Activated CD4-positive, alpha-beta T cell treated with anti-CD3 and anti-CD28 coated beads, Interleukin-2, amount 10 ng/mL, durations not matched to agents 7 days and 5 days (primary cell): ENCODE measurements at regions not wholly inside any gene's neighbourhood (a gene's known extent, or its start where the extent isn't known, plus 50 kb on each side); places are given as distances from the start of the nearest gene placed in this dataset.

Experiments used
- CTCF ChIA-PET: fragments of 350-600 bp; sonication (Branson Sonifier 250); formaldehyde crosslinking; loops from one replicate; lab custom pipeline; 2021; ENCODE audit warnings: antibody characterized with exemption; lab: Charles Lee
- POLR2A ChIA-PET: fragments of 350-600 bp; sonication (Branson Sonifier 250); formaldehyde crosslinking; loops from one replicate; lab custom pipeline; 2021; ENCODE audit warnings: antibody characterized with exemption; lab: Charles Lee
- DNase-seq: peaks from one replicate; pipeline ENCODE4 v3.0.0-alpha.2; 2020
- H3K27ac Mint-ChIP-seq: one replicate; pipeline ENCODE4 v1.8.0; 2021; ENCODE audit warnings: mild to moderate bottlenecking, moderate library complexity, mixed read lengths
- H3K27me3 Mint-ChIP-seq: one replicate; pipeline ENCODE4 v1.8.0; 2021; ENCODE audit warnings: mixed read lengths
- H3K36me3 Mint-ChIP-seq: one replicate; pipeline ENCODE4 v1.8.0; 2021; ENCODE audit warnings: low read depth, mixed read lengths
- H3K4me1 Mint-ChIP-seq: one replicate; pipeline ENCODE4 v1.8.0; 2021; ENCODE audit warnings: mixed read lengths
- H3K4me3 Mint-ChIP-seq: one replicate; pipeline ENCODE4 v1.8.0; 2021; ENCODE audit warnings: mild to moderate bottlenecking, moderate library complexity, mixed read lengths
- H3K9me3 Mint-ChIP-seq: one replicate; pipeline ENCODE4 v1.8.0; 2021; ENCODE audit warnings: mixed read lengths

DNA sequence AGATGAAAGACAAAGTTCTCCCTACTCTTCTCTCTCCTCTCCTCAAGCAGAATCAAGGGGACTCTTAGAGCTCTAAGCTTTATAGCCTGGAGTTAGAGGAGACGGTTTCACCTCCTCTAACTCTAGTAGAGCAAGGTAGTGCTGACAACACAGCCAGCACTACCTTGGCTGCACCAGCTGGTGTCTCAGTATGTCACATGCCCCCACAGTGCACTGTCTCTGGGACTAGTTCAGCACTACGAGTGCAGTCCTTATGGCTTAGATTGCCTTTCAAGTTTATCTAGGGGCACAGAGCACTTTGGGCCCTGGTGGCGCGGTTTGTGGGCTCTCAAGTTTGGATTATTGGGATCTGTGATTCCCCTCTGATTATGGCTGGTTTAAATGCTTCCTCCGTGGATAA is 614.1 kb upstream of the NECTIN3 start:
- no peak overlapping the region for H3K4me3 Mint-ChIP-seq
- no peaks in the 10 kb centered on the region for H3K27me3 Mint-ChIP-seq
- no peaks in the 10 kb centered on the region for H3K9me3 Mint-ChIP-seq
- H3K27ac Mint-ChIP-seq = no peak overlapping the region
- DNase-seq = no peak
- no peaks in the 10 kb centered on the region for H3K36me3 Mint-ChIP-seq
- no peaks in the 10 kb centered on the region for H3K4me1 Mint-ChIP-seq
- ChIA-PET POLR2A (no interaction called here), CTCF (no interaction called here)

DNA sequence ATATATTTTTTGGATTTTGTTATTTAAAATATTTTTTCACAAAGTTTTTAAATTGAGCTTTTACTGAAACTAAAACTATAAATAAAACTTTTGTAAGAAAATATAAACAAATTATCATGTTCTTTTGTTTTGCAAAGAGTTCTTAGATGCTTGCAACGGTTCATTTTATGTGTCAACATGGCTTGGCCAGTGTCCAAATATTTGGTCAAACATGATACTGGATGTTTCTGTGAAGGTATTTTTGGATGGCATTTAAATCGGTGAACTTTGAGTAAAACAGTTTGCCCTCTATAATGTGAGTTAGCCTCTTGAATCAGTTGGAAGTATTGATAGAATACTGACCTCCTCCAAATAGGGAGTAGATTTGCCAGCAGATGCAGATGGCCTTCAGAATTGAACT is 612.6 kb upstream of the NECTIN3 start:
- H3K9me3 Mint-ChIP-seq = no peaks in the 10 kb centered on the region

DNA sequence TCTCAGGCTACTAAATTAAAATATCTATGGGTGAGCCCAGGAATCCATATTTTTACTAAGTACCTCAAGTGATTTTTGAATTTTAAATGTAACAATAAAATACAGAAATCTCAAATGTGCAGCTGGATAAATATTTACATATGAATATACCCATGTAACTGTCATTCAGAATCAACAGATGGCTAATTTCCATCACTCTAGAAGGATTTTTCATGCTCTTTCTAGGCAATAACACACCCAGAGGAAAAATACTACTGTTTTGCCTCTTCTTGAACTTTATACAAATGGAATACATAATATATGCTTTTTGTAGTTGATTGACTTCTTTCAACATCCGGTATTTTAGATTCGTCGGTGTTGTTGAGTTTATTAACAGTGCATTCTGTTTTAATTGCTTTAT is 601.3 kb upstream of the NECTIN3 start:
- no peaks in the 10 kb centered on the region for H3K4me1 Mint-ChIP-seq
- H3K27me3 Mint-ChIP-seq = no peaks in the 10 kb centered on the region
- no peak overlapping the region for H3K4me3 Mint-ChIP-seq
- no peak for DNase-seq
- no peaks in the 10 kb centered on the region for H3K9me3 Mint-ChIP-seq
- POLR2A ChIA-PET = no interaction called here
- H3K36me3 Mint-ChIP-seq = no peaks in the 10 kb centered on the region
- CTCF ChIA-PET = no interaction called here
- H3K27ac Mint-ChIP-seq = no peak overlapping the region

More for the DNA sequence above, 612.6 kb upstream of the NECTIN3 start:
- H3K27ac Mint-ChIP-seq = no peak overlapping the region
- DNase-seq = no peak
- H3K27me3 Mint-ChIP-seq = peaks cover under 1% of the 10 kb centered on the region
- H3K4me3 Mint-ChIP-seq = no peak overlapping the region
- H3K36me3 Mint-ChIP-seq = no peaks in the 10 kb centered on the region
- H3K4me1 Mint-ChIP-seq = no peaks in the 10 kb centered on the region
- ChIA-PET POLR2A (interaction anchor here (0.5 kb wide), 1 partner anchor 566 kb away, joined by 4 read pairs; no protein-coding TSS in a partner anchor), CTCF (no interaction called here)

DNA sequence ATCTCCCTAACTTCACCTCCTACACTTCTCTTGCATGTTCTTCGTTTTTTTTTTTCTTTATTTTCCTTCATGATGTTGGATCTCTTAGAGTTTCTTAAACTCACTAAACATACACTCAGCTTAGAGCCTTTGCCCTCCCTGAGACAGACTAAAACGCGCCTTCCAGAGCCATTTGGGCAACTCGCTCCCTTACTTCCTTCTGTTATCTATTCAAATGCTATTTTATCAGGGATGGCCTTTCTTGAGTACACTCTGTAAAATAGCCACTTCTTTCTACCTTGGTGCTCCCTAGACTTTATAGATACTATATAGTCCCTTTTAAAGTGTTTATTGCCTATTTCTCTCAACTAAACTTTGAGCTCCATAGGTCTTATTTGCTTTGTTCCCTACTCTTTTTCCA is 598.2 kb upstream of the NECTIN3 start:
- no peaks in the 10 kb centered on the region for H3K9me3 Mint-ChIP-seq
- H3K36me3 Mint-ChIP-seq = no peaks in the 10 kb centered on the region
- H3K4me1 Mint-ChIP-seq = no peaks in the 10 kb centered on the region
- no peak overlapping the region for H3K27ac Mint-ChIP-seq
- CTCF ChIA-PET = no interaction called here
- no peaks in the 10 kb centered on the region for H3K27me3 Mint-ChIP-seq
- no peak for DNase-seq
- POLR2A ChIA-PET = no interaction called here
- H3K4me3 Mint-ChIP-seq = no peak overlapping the region

DNA sequence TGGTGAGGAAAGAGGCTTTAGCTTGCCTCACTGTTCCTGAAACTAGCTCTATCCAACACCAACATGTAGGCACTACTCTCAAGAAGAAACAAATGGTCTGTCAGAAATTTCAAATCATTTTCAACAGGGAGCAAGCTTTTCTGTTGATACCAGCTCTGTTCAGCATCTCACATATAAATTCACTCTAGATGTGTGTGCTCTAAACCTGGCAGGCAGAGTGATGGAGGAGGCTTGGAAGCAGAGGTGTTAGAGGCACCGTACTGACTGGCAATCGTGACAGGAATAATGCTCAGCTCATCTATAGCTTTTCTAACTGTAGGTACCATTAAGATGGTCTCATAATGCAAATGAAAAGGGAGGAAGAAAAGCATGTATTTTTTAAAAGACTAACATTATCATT is 597.2 kb upstream of the NECTIN3 start:
- POLR2A ChIA-PET = no interaction called here
- no peaks in the 10 kb centered on the region for H3K4me1 Mint-ChIP-seq
- no peaks in the 10 kb centered on the region for H3K36me3 Mint-ChIP-seq
- no peaks in the 10 kb centered on the region for H3K27me3 Mint-ChIP-seq
- no peak overlapping the region for H3K4me3 Mint-ChIP-seq
- H3K9me3 Mint-ChIP-seq = no peaks in the 10 kb centered on the region
- DNase-seq = no peak
- CTCF ChIA-PET = interaction anchor here (0.7 kb wide), 1 partner anchor 936 kb away, joined by 3 read pairs; no protein-coding TSS in a partner anchor
- no peak overlapping the region for H3K27ac Mint-ChIP-seq

DNA sequence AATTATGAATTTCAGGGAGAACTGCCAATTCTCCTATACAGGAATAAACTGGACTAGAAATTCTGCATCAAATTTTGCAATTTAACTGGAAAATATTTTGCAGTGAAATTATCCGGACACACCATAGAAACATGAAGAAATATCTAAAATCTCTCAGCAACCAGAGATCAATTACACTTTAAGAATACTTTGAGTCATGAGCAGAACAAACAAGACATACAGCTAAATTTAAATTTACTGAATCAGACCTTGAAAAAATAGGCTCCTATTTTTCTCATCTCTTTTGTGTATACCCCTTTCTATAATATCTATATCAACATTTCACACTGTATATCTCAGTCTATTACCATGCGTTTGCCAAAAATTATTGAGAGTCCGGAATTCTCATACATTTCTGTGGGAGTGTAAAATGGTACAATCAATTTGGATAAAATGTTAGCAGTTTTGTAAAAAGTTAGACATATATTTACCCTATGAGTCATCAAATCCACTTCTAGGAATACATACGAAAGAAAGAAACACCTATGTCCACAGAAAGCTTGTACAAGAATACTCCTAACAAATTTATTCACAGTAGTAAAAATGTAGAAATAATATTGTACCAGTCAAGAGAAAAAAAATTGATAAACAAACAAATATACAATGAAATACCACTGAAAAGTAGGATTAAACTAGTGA is 593.1 kb upstream of the NECTIN3 start:
- Mint-ChIP-seq H3K36me3 (no peaks in the 10 kb centered on the region), H3K9me3 (no peaks in the 10 kb centered on the region), H3K27me3 (no peaks in the 10 kb centered on the region), H3K27ac (no peak overlapping the region), H3K4me1 (no peaks in the 10 kb centered on the region), H3K4me3 (no peak overlapping the region)
- CTCF ChIA-PET = no interaction called here
- DNase-seq = no peak
- POLR2A ChIA-PET = no interaction called here

DNA sequence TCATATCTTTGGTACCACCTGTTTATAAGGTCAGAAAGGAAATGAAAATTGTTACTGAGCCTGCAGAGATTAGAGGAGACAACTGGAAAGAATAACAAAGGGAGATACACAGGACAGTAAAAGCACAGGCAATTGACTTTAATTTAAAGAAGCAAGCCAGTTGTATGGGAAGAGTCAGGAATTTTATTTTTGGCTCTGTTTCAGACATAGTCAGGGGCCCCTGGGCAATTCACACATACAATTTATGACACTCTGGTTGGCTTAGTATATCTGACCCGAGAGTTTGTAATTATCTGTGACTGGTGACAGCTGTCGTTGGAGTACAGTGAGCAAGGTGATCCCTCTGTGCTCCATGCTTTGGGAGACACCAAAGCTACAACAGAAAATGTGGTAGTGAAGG is 591.9 kb upstream of the NECTIN3 start:
- ChIA-PET CTCF (no interaction called here), POLR2A (no interaction called here)
- no peaks in the 10 kb centered on the region for H3K36me3 Mint-ChIP-seq
- H3K27ac Mint-ChIP-seq = no peak overlapping the region
- no peaks in the 10 kb centered on the region for H3K9me3 Mint-ChIP-seq
- no peak for DNase-seq
- H3K27me3 Mint-ChIP-seq = no peaks in the 10 kb centered on the region
- no peak overlapping the region for H3K4me3 Mint-ChIP-seq
- no peaks in the 10 kb centered on the region for H3K4me1 Mint-ChIP-seq

DNA sequence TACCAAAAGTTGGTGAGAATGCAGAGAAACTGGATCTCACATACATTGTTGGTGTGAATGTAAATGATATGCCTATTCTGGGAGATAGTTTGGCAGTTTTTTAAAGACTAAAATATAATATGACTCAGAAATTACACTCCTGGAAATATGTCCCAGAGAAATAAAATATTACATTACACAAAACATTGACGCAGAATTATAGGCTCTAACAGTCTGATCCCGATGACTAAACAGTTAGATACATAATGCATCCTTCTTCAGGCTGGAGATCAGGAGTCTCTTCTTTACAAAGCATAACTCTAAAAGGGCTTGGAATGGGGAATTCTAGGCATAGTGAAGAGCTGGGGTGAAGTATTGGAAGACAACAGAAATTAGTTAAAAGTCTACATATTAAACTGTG is 586.2 kb upstream of the NECTIN3 start:
- peaks cover 9% of the 10 kb centered on the region for H3K9me3 Mint-ChIP-seq
- ChIA-PET POLR2A (no interaction called here), CTCF (no interaction called here)
- no peaks in the 10 kb centered on the region for H3K4me1 Mint-ChIP-seq
- no peak overlapping the region for H3K4me3 Mint-ChIP-seq
- no peaks in the 10 kb centered on the region for H3K27me3 Mint-ChIP-seq
- H3K27ac Mint-ChIP-seq = no peak overlapping the region
- no peak for DNase-seq
- no peaks in the 10 kb centered on the region for H3K36me3 Mint-ChIP-seq

- POLR2A ChIA-PET = no interaction called here
- peaks cover 9% of the 10 kb centered on the region for H3K9me3 Mint-ChIP-seq
- no peak overlapping the region for H3K4me3 Mint-ChIP-seq
- DNase-seq = no peak
- no peaks in the 10 kb centered on the region for H3K36me3 Mint-ChIP-seq
- H3K4me1 Mint-ChIP-seq = no peaks in the 10 kb centered on the region
- no peak overlapping the region for H3K27ac Mint-ChIP-seq
- H3K27me3 Mint-ChIP-seq = no peaks in the 10 kb centered on the region
- CTCF ChIA-PET = no interaction called here
Measured at GRCh38 chr3:110487840-110488239, 583.8 kb upstream of the NECTIN3 start.

- no peak overlapping the region for H3K4me3 Mint-ChIP-seq
- POLR2A ChIA-PET = no interaction called here
- no peak overlapping the region for H3K27ac Mint-ChIP-seq
- H3K4me1 Mint-ChIP-seq = no peaks in the 10 kb centered on the region
- no peak for DNase-seq
- CTCF ChIA-PET = no interaction called here
- H3K9me3 Mint-ChIP-seq = peaks cover 7% of the 10 kb centered on the region
- no peaks in the 10 kb centered on the region for H3K36me3 Mint-ChIP-seq
- no peaks in the 10 kb centered on the region for H3K27me3 Mint-ChIP-seq
Measured at GRCh38 chr3:110491413-110491812, 580.2 kb upstream of the NECTIN3 start.

- ChIA-PET POLR2A (no interaction called here), CTCF (no interaction called here)
- no peaks in the 10 kb centered on the region for H3K27me3 Mint-ChIP-seq
- H3K36me3 Mint-ChIP-seq = no peaks in the 10 kb centered on the region
- no peak for DNase-seq
- no peak overlapping the region for H3K27ac Mint-ChIP-seq
- peaks cover 2% of the 10 kb centered on the region for H3K9me3 Mint-ChIP-seq
- no peak overlapping the region for H3K4me3 Mint-ChIP-seq
- H3K4me1 Mint-ChIP-seq = no peaks in the 10 kb centered on the region
Measured at GRCh38 chr3:110492876-110493275, 578.7 kb upstream of the NECTIN3 start.

DNA sequence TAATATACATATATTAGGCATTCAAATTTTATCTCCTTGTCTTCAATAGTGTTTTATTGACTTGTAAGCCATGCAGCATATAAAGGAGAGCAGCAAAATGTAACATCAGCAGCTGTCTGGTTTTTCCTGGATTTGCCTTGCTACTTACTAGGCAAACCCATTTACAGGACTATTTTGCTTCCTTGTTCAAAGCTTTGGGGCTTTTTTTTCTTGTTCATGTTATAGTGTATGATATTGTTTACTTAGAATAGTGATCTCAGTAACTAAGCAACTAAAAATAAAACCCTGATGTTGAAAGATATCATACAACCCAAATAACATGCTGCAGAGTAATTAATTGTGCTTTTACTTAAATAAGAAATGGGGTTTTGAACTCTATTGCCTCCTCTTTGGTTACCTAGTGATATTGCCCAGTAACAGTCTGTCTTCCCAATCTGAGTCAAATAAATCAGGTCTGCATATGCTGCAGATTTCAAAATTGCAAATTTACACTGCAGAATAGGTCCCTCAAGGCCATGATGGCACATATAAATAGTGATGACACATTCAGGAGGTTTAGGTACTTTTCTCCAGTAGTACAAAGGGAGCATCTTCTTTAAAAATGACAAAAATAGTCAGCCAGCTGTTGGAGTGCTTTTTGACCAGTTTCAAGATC is 578.1 kb upstream of the NECTIN3 start:
- Mint-ChIP-seq H3K9me3 (no peaks in the 10 kb centered on the region), H3K36me3 (no peaks in the 10 kb centered on the region), H3K4me3 (no peak overlapping the region), H3K4me1 (no peaks in the 10 kb centered on the region), H3K27me3 (no peaks in the 10 kb centered on the region), H3K27ac (no peak overlapping the region)
- CTCF ChIA-PET = no interaction called here
- no peak for DNase-seq
- POLR2A ChIA-PET = no interaction called here

GRCh38 chr3:110494093-110494490 is 577.5 kb upstream of the NECTIN3 start:
- DNase-seq = no peak
- no peaks in the 10 kb centered on the region for H3K4me1 Mint-ChIP-seq
- no peaks in the 10 kb centered on the region for H3K36me3 Mint-ChIP-seq
- H3K27me3 Mint-ChIP-seq = no peaks in the 10 kb centered on the region
- H3K27ac Mint-ChIP-seq = no peak overlapping the region
- POLR2A ChIA-PET = no interaction called here
- H3K4me3 Mint-ChIP-seq = no peak overlapping the region
- H3K9me3 Mint-ChIP-seq = no peaks in the 10 kb centered on the region
- CTCF ChIA-PET = no interaction called here

DNA sequence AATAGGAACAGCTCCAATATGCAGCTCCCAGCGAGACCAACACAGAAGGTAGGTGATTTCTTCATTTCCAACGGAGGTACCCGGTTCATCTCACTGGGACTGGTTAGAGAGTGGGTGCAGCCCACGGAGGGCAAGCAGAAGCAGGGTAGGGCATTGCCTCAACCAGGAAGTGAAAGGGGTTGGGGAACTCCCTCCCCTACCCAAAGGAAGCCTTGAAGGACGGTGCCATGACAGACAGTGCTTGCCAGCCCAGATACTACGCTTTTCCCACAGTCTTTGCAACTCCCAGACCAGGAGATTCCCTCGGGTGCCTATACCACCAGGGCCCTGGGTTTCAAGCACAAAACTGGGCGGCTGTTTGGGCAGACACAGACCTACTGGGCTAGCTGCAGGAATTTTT is 576.9 kb upstream of the NECTIN3 start:
- no peaks in the 10 kb centered on the region for H3K4me1 Mint-ChIP-seq
- H3K36me3 Mint-ChIP-seq = no peaks in the 10 kb centered on the region
- H3K27ac Mint-ChIP-seq = no peak overlapping the region
- ChIA-PET CTCF (no interaction called here), POLR2A (no interaction called here)
- no peaks in the 10 kb centered on the region for H3K9me3 Mint-ChIP-seq
- H3K4me3 Mint-ChIP-seq = no peak overlapping the region
- DNase-seq = no peak
- no peaks in the 10 kb centered on the region for H3K27me3 Mint-ChIP-seq
